ENCODE measurements at regions not wholly inside any gene's neighbourhood (a gene's known extent, or its start where the extent isn't known, plus 50 kb on each side); places are given as distances from the start of the nearest gene placed in this dataset.

DNA sequence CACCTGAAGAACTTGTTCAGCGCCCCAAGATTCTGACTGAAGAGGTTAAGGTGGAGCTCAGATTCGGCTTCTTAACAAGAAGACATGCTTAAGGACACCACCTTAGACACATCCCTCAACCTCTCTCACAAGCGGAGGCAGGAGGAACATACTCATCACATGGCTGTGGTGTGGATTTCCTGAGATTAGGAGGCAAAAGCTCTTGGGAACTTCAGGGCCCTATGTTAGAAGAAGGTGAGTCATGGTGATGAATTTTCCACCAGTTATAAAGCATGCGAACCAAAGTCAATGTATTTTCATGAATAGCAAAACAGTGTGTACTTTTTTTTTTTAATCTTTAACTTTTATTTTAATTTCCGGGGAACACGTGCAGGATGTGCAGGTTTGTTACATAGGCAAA is 212.2 kb upstream of the SUCLG2 start:
- Mint-ChIP-seq H3K27me3 (no peaks in the 10 kb centered on the region), H3K4me3 (no peak overlapping the region), H3K36me3 (ENCODE audit: low read depth) (no peaks in the 10 kb centered on the region)

DNA sequence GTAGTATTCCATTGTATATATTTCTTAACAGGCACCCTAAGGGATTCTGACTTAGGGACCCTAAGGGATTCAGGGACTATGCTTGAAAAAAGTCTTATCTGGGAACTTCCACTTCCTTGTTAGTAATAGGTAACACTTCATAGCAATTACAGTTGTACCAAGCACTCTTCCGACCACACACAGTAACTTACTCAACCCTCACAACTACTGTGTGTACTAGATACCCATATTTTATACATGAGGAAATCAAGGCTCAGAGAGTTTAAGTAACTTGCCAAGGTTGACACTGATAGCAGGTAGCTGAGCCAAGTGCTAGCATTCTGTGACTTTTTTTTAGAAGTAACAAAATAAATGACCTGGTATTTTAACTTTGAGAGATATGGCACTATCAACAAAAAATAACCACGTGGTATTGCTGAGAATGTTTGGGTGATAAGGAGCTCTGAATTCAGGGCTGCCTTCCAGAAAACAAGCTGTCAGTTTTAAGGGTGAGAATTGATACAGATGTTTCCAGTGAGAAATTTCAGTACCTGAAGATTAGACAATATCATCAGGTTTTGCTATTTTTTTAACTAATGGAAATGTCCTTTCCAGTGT is 210.3 kb upstream of the SUCLG2 start:
- no peak overlapping the region for H3K4me3 Mint-ChIP-seq

More for the DNA sequence above, 212.2 kb upstream of the SUCLG2 start:
- H3K27ac Mint-ChIP-seq = no peak overlapping the region
- H3K9me3 Mint-ChIP-seq = peaks cover 6% of the 10 kb centered on the region
- no peaks in the 10 kb centered on the region for H3K4me1 Mint-ChIP-seq (ENCODE audit: low read depth)

GRCh38 chr3:67863869-67864268 is 209.5 kb upstream of the SUCLG2 start:
- no peaks in the 10 kb centered on the region for H3K27me3 Mint-ChIP-seq
- H3K4me3 Mint-ChIP-seq = no peak overlapping the region
- H3K9me3 Mint-ChIP-seq = peaks cover 14% of the 10 kb centered on the region
- H3K4me1 Mint-ChIP-seq (ENCODE audit: low read depth) = no peaks in the 10 kb centered on the region
- H3K27ac Mint-ChIP-seq = no peak overlapping the region
- no peaks in the 10 kb centered on the region for H3K36me3 Mint-ChIP-seq (ENCODE audit: low read depth)

More for the DNA sequence above, 210.3 kb upstream of the SUCLG2 start:
- Mint-ChIP-seq H3K4me1 (ENCODE audit: low read depth) (no peaks in the 10 kb centered on the region), H3K9me3 (peaks cover 14% of the 10 kb centered on the region), H3K36me3 (ENCODE audit: low read depth) (no peaks in the 10 kb centered on the region), H3K27ac (no peak overlapping the region), H3K27me3 (no peaks in the 10 kb centered on the region)

GRCh38 chr3:67860429-67860828 is 206.0 kb upstream of the SUCLG2 start:
- H3K27me3 Mint-ChIP-seq = no peaks in the 10 kb centered on the region
- H3K27ac Mint-ChIP-seq = no peak overlapping the region
- no peaks in the 10 kb centered on the region for H3K36me3 Mint-ChIP-seq (ENCODE audit: low read depth)
- peaks cover 8% of the 10 kb centered on the region for H3K9me3 Mint-ChIP-seq
- H3K4me1 Mint-ChIP-seq (ENCODE audit: low read depth) = no peaks in the 10 kb centered on the region
- H3K4me3 Mint-ChIP-seq = no peak overlapping the region

DNA sequence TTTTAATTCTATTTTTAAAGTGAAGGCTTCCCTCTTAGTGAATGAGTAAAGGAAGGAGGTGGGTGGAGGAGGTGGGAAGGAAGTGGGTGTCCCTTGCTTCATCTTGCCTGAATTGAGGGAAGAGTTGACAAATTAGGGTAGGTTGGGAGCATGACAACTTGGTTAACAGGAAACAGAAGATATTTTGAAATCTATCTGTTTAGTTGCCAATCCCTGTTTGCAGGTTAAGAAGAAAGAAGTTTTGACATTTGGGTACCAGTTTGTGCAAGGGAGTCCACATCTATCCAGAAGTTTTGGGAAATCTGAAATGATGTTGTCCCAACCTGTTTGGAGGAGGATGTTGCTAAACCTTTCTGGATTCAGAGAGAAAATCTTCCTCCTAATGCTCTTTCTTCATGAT is 204.1 kb upstream of the SUCLG2 start:
- no peaks in the 10 kb centered on the region for H3K4me1 Mint-ChIP-seq (ENCODE audit: low read depth)
- no peak overlapping the region for H3K27ac Mint-ChIP-seq
- H3K9me3 Mint-ChIP-seq = peaks cover 8% of the 10 kb centered on the region
- H3K36me3 Mint-ChIP-seq (ENCODE audit: low read depth) = no peaks in the 10 kb centered on the region
- H3K27me3 Mint-ChIP-seq = no peaks in the 10 kb centered on the region
- no peak overlapping the region for H3K4me3 Mint-ChIP-seq

- H3K36me3 Mint-ChIP-seq (ENCODE audit: low read depth) = no peaks in the 10 kb centered on the region
- no peaks in the 10 kb centered on the region for H3K27me3 Mint-ChIP-seq
- no peaks in the 10 kb centered on the region for H3K4me1 Mint-ChIP-seq (ENCODE audit: low read depth)
- peaks cover 8% of the 10 kb centered on the region for H3K9me3 Mint-ChIP-seq
- no peak overlapping the region for H3K27ac Mint-ChIP-seq
- H3K4me3 Mint-ChIP-seq = no peak overlapping the region
These were observed 202.3 kb upstream of the SUCLG2 start for GRCh38 chr3:67856718-67857117.

GRCh38 chr3:67854663-67855062 is 200.3 kb upstream of the SUCLG2 start:
- Mint-ChIP-seq H3K9me3 (no peaks in the 10 kb centered on the region), H3K27ac (no peak overlapping the region), H3K36me3 (ENCODE audit: low read depth) (no peaks in the 10 kb centered on the region), H3K4me1 (ENCODE audit: low read depth) (no peaks in the 10 kb centered on the region), H3K27me3 (no peaks in the 10 kb centered on the region), H3K4me3 (no peak overlapping the region)

DNA sequence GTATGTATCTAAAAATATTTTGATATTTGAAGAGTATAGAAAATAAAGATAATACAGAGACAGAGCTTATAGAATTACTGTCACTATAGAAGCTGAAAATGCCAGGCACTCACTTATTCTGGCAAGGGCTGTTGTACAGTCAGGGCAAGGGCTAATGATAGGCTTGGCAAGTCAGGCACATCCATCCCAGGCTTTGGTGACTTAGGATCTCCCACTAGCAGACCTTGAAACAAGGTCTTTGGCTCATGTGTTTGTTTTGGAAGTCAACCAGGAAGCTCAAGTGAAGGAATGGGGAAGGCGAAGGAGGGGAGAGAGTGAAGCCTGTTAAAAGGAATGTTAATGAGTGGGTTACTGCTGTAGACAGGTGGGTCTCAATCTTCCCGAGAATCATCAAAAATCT is 199.1 kb upstream of the SUCLG2 start:
- Mint-ChIP-seq H3K9me3 (no peaks in the 10 kb centered on the region), H3K4me1 (ENCODE audit: low read depth) (no peaks in the 10 kb centered on the region), H3K27me3 (no peaks in the 10 kb centered on the region), H3K36me3 (ENCODE audit: low read depth) (no peaks in the 10 kb centered on the region), H3K4me3 (no peak overlapping the region), H3K27ac (no peak overlapping the region)

GRCh38 chr3:67848299-67848698 is 193.9 kb upstream of the SUCLG2 start:
- Mint-ChIP-seq H3K36me3 (ENCODE audit: low read depth) (no peaks in the 10 kb centered on the region), H3K9me3 (no peaks in the 10 kb centered on the region), H3K27ac (no peak overlapping the region), H3K27me3 (no peaks in the 10 kb centered on the region), H3K4me3 (no peak overlapping the region), H3K4me1 (ENCODE audit: low read depth) (no peaks in the 10 kb centered on the region)

- H3K27ac Mint-ChIP-seq = no peak overlapping the region
- no peaks in the 10 kb centered on the region for H3K27me3 Mint-ChIP-seq
- H3K4me1 Mint-ChIP-seq (ENCODE audit: low read depth) = no peaks in the 10 kb centered on the region
- no peak overlapping the region for H3K4me3 Mint-ChIP-seq
- H3K9me3 Mint-ChIP-seq = no peaks in the 10 kb centered on the region
- H3K36me3 Mint-ChIP-seq (ENCODE audit: low read depth) = no peaks in the 10 kb centered on the region
These were observed 191.8 kb upstream of the SUCLG2 start for GRCh38 chr3:67846166-67846565.

GRCh38 chr3:67832817-67833216 is 178.4 kb upstream of the SUCLG2 start:
- Mint-ChIP-seq H3K4me3 (no peak overlapping the region), H3K9me3 (peaks cover 19% of the 10 kb centered on the region), H3K4me1 (ENCODE audit: low read depth) (no peaks in the 10 kb centered on the region)

GRCh38 chr3:67831262-67831661 is 176.8 kb upstream of the SUCLG2 start:
- no peak overlapping the region for H3K4me3 Mint-ChIP-seq
- H3K36me3 Mint-ChIP-seq (ENCODE audit: low read depth) = peaks cover 4% of the 10 kb centered on the region
- no peaks in the 10 kb centered on the region for H3K27me3 Mint-ChIP-seq
- no peaks in the 10 kb centered on the region for H3K4me1 Mint-ChIP-seq (ENCODE audit: low read depth)
- no peak overlapping the region for H3K27ac Mint-ChIP-seq
- H3K9me3 Mint-ChIP-seq = peaks cover 19% of the 10 kb centered on the region

More at GRCh38 chr3:67832817-67833216, 178.4 kb upstream of the SUCLG2 start:
- Mint-ChIP-seq H3K27ac (no peak overlapping the region), H3K36me3 (ENCODE audit: low read depth) (peaks cover 4% of the 10 kb centered on the region), H3K27me3 (no peaks in the 10 kb centered on the region)

- no peaks in the 10 kb centered on the region for H3K36me3 Mint-ChIP-seq (ENCODE audit: low read depth)
- no peak overlapping the region for H3K4me3 Mint-ChIP-seq
- no peaks in the 10 kb centered on the region for H3K27me3 Mint-ChIP-seq
- no peak overlapping the region for H3K27ac Mint-ChIP-seq
- H3K4me1 Mint-ChIP-seq (ENCODE audit: low read depth) = no peaks in the 10 kb centered on the region
- peaks cover 12% of the 10 kb centered on the region for H3K9me3 Mint-ChIP-seq
These were observed 174.1 kb upstream of the SUCLG2 start for GRCh38 chr3:67828486-67829010.

DNA sequence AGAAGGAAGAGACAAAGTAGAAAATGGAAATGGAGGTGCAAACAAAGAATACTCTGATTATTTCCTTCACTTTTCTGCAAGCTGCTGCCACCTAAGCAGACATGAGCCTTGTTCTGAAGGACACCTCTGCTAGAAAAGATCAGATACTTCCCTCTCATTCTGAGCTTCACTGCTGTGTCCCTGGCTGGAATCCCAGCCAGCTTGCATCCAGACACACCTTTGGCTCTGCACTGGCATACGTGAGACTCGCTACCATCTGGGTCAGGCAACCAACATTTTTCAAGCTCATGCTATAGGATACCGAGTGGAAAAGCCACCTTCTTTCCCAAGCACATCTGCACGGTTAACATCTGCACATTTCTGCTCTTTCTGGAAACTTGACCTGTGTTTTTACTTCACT is 166.7 kb upstream of the SUCLG2 start:
- Mint-ChIP-seq H3K4me3 (no peak overlapping the region), H3K9me3 (no peaks in the 10 kb centered on the region), H3K27ac (no peak overlapping the region), H3K27me3 (no peaks in the 10 kb centered on the region), H3K36me3 (ENCODE audit: low read depth) (no peaks in the 10 kb centered on the region), H3K4me1 (ENCODE audit: low read depth) (no peaks in the 10 kb centered on the region)

DNA sequence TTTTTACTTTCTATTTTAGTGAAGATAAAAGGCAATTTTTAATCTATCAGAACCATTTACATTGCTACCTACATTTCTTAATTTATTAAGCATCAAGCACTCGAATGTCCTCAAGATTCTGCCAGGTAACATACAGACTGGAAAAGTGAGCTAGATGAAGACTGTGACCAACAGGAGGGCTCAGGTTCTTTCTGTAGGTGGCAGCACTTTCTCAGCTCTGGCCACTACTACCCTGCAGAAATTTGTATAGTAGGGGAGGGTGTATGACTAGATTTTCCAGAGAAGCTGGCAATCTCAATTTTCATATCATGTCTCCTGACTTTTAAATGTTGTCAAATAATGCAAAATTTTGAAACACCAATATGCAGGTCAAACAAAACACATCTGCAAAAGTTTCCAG is 165.0 kb upstream of the SUCLG2 start:
- Mint-ChIP-seq H3K27ac (no peak overlapping the region), H3K36me3 (ENCODE audit: low read depth) (no peaks in the 10 kb centered on the region), H3K27me3 (no peaks in the 10 kb centered on the region), H3K4me1 (ENCODE audit: low read depth) (no peaks in the 10 kb centered on the region), H3K9me3 (no peaks in the 10 kb centered on the region), H3K4me3 (no peak overlapping the region)

DNA sequence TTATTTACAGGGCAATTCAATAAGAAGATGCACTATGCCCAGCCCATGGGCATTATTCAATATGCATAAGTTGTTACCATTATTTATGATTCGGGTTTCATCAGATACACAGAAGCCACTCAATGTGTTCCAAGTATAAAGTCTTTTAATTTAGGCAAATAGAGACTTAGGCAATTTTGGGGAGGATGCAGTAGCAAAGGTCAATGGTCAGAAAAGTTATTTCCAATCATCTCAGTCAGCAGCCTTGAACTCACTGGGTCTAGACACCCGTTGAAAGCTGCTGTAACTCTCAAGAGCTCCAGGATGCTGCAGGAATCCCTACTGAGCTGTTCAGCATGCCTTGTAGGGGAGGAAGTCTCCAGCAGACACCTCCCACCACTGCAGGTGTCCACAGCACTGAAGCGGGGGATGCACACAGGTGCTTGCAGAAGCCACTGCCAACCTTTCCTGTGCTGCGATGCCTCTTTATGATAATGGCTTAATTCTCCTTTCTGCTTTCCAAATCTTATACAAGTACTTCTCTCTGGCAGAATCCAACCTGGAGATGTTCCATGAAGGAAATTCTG is 155.0 kb upstream of the SUCLG2 start:
- Mint-ChIP-seq H3K27me3 (peaks cover 11% of the 10 kb centered on the region), H3K4me1 (ENCODE audit: low read depth) (no peaks in the 10 kb centered on the region), H3K27ac (no peak overlapping the region), H3K36me3 (ENCODE audit: low read depth) (no peaks in the 10 kb centered on the region), H3K9me3 (no peaks in the 10 kb centered on the region), H3K4me3 (no peak overlapping the region)

Measured in stimulated activated naive CD8-positive, alpha-beta T cell treated with anti-CD3 and anti-CD28 coated beads, Interleukin-15, Interleukin-2, amounts not matched to agents 100 ng/mL and 50 ng/mL, for 24 hours (primary cell).